Gastroesophageal sphincter (tissue), 3 donors: ENCODE measurements at regions not wholly inside any gene's neighbourhood (a gene's known extent, or its start where the extent isn't known, plus 50 kb on each side); places are given as distances from the start of the nearest gene placed in this dataset.

Experiments
- CTCF ChIP-seq, 4 experiments: fragments of 200-600 bp in 2 of 4; fragments of 450-650 bp in 2 of 4; sonication (generic) in 1 of 4; IDR thresholded peaks; one replicate each; pipeline ENCODE4 v1.5.1; 2017 to 2019; ENCODE audit warnings: antibody characterized with exemption in 4 of 4, mild to moderate bottlenecking in 2 of 4, moderate library complexity in 2 of 4
- POLR2A ChIP-seq, 2 donors: fragments of 450-650 bp; IDR thresholded peaks; one replicate each; pipeline ENCODE4 v1.6.1; 2017; ENCODE audit warnings: antibody characterized with exemption in 2 of 2, mild to moderate bottlenecking in 2 of 2, moderate library complexity in 1 of 2
- POLR2AphosphoS5 ChIP-seq: sonication (generic); formaldehyde crosslinking; IDR thresholded peaks from one replicate; pipeline ENCODE4 v1.6.1; 2017; ENCODE audit warnings: antibody characterized with exemption

DNA sequence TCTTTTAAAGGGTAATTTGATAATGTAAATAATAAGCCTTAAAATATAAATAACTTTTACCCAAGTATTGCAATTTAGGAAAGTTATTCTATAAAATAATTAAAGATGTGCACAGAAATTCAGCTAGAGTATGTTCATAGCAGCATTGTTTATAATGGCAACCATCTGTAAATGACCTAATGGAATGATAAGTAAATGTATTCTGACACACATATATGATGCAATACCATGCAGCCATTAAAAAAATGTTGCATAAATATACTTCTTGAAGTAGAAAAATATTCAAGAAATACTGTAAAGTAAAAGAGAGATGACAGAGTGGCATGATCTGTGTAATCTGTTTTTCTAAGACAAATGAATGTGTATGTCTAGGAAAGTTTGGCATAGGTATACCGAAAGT is 545.7 kb downstream of the ZEB2 start:
- TF ChIP-seq CTCF (IDR thresholded peaks at IDR 0.05) (no peak), POLR2AphosphoS5 (no peak), POLR2A (IDR thresholded peaks at IDR 0.05) (no peak)
